CD4-positive, alpha-beta T cell (primary cell): ENCODE measurements at regions not wholly inside any gene's neighbourhood (a gene's known extent, or its start where the extent isn't known, plus 50 kb on each side); places are given as distances from the start of the nearest gene placed in this dataset.

Source experiments
- ATAC-seq: fragments of 200-7000 bp; cut with Tn5 transposase; one replicate; pipeline ENCODE4 v1.10.0; 2022; ENCODE audit warnings: mild to moderate bottlenecking; ENCODE audit not compliant: poor library complexity
- CTCF ChIA-PET: fragments of 350-600 bp; sonication (Branson Sonifier 250); formaldehyde crosslinking; loops from one replicate; lab custom pipeline; 2021; ENCODE audit warnings: antibody characterized with exemption, inconsistent platforms; lab: Charles Lee
- POLR2A ChIA-PET: fragments of 350-600 bp; sonication (Branson Sonifier 250); formaldehyde crosslinking; loops from one replicate; lab custom pipeline; 2021; ENCODE audit warnings: antibody characterized with exemption, inconsistent platforms; lab: Charles Lee
- DNase-seq, 14 experiments: peaks; one replicate each; pipeline ENCODE4 v3.0.0-alpha.2; 2013 to 2020; ENCODE audit warnings: mixed read lengths in 2 of 14
- H3K27ac ChIP-seq, 2 donors: one replicate each; pipeline versions ENCODE4 v1.5.1 to v1.7.0; 2013; ENCODE audit warnings: low read length in 2 of 2, low read depth in 1 of 2, mild to moderate bottlenecking in 1 of 2
- H3K27me3 ChIP-seq, 2 experiments: 1 replicate in 1 of 2; 2 replicates in 1 of 2; pipeline versions ENCODE4 v1.6.1 to v1.7.0; 2013; ENCODE audit warnings: low read length in 2 of 2, control low read depth in 1 of 2, mild to moderate bottlenecking in 1 of 2, moderate library complexity in 1 of 2; ENCODE audit not compliant: insufficient read depth in 2 of 2, control insufficient read depth in 1 of 2
- H3K36me3 ChIP-seq: one replicate; pipeline ENCODE4 v1.6.1; 2013; ENCODE audit warnings: low read length, control low read depth; ENCODE audit not compliant: insufficient read depth
- H3K4me1 ChIP-seq: one replicate; pipeline ENCODE4 v1.6.1; 2013; ENCODE audit warnings: low read length, control low read depth; ENCODE audit not compliant: insufficient read depth
- H3K4me3 ChIP-seq: one replicate; pipeline ENCODE4 v1.5.1; 2013; ENCODE audit warnings: mild to moderate bottlenecking, low read length, moderate library complexity
- H3K9me3 ChIP-seq, 2 experiments: 1 replicate in 1 of 2; 2 replicates in 1 of 2; pipeline versions ENCODE4 v1.6.1 to v1.7.0; 2013; ENCODE audit warnings: low read length in 2 of 2, mild to moderate bottlenecking in 2 of 2, control low read depth in 1 of 2, moderate library complexity in 1 of 2; ENCODE audit not compliant: control insufficient read depth in 1 of 2, insufficient read depth in 1 of 2
- H3K27ac Mint-ChIP-seq: one replicate; pipeline ENCODE4 v1.8.0; 2020; ENCODE audit warnings: mixed read lengths
- H3K27me3 Mint-ChIP-seq: one replicate; pipeline ENCODE4 v1.8.0; 2021; ENCODE audit warnings: mixed read lengths
- H3K36me3 Mint-ChIP-seq: one replicate; pipeline ENCODE4 v1.8.0; 2021; ENCODE audit warnings: low read depth, mixed read lengths
- H3K4me1 Mint-ChIP-seq: one replicate; pipeline ENCODE4 v1.8.0; 2021; ENCODE audit warnings: low read depth, mixed read lengths
- H3K4me3 Mint-ChIP-seq: one replicate; pipeline ENCODE4 v1.8.0; 2020; ENCODE audit warnings: mild to moderate bottlenecking, mixed read lengths
- H3K9me3 Mint-ChIP-seq: one replicate; pipeline ENCODE4 v1.8.0; 2020; ENCODE audit warnings: mixed read lengths
- CTCF ChIP-seq: fragments of 200-600 bp; IDR thresholded peaks from one replicate; pipeline ENCODE4 v1.8.0; 2022; ENCODE audit warnings: antibody characterized with exemption, mild to moderate bottlenecking
- intact Hi-C, 2 experiments: fragments of 100-400 bp; cut with DNase I in 1 of 2; cut with micrococcal nuclease in 1 of 2; formaldehyde crosslinking; loops; one replicate each; pipeline versions ENCODE4 v1.15.1 to v1.9.0; 2023 to 2025; cut with DNase I, micrococcal nuclease

- Mint-ChIP-seq H3K27me3 (no peaks in the 10 kb centered on the region), H3K4me1 (no peaks in the 10 kb centered on the region), H3K36me3 (no peaks in the 10 kb centered on the region), H3K27ac (no peak overlapping the region), H3K9me3 (no peaks in the 10 kb centered on the region), H3K4me3 (no peak overlapping the region)
- Histone ChIP-seq H3K27me3 (no peaks in the 10 kb centered on the region), H3K9me3 (peaks cover 0 to 3% of the 10 kb centered on the region in 2 experiments), H3K4me1 (no peaks in the 10 kb centered on the region), H3K36me3 (no peaks in the 10 kb centered on the region), H3K27ac (no peak overlapping the region), H3K4me3 (no peak overlapping the region)
- ATAC-seq (no peak), DNase-seq (no peak)
- CTCF ChIA-PET, result no interaction called here
- no peak for TF ChIP-seq CTCF
- POLR2A ChIA-PET, result no interaction called here
- intact Hi-C loops, result no loop called here
Observed at GRCh38 chr3:168579010-168579409, 483.3 kb upstream of the GOLIM4 start.

- no peaks in the 10 kb centered on the region for H3K27me3 ChIP-seq
- DNase-seq, result no peak
- ChIA-PET POLR2A (no interaction called here), CTCF (no interaction called here)
- ATAC-seq, result no peak
- no peak overlapping the region for H3K27ac Mint-ChIP-seq
- H3K4me3 ChIP-seq, result no peak overlapping the region
- H3K4me3 Mint-ChIP-seq, result no peak overlapping the region
- no peaks in the 10 kb centered on the region for H3K27me3 Mint-ChIP-seq
- intact Hi-C loops, result no loop called here
- H3K27ac ChIP-seq, result no peak overlapping the region
- H3K9me3 Mint-ChIP-seq, result no peaks in the 10 kb centered on the region
- H3K4me1 Mint-ChIP-seq, result no peaks in the 10 kb centered on the region
- H3K36me3 Mint-ChIP-seq, result no peaks in the 10 kb centered on the region
- no peaks in the 10 kb centered on the region for H3K36me3 ChIP-seq
- TF ChIP-seq CTCF, result no peak
- no peaks in the 10 kb centered on the region for H3K4me1 ChIP-seq
- H3K9me3 ChIP-seq, result peaks cover 0 to 6% of the 10 kb centered on the region in 2 experiments
Observed at GRCh38 chr3:168575750-168576149, 480.0 kb upstream of the GOLIM4 start.

- no peaks in the 10 kb centered on the region for H3K36me3 Mint-ChIP-seq
- no peak for TF ChIP-seq CTCF
Observed at GRCh38 chr3:168574455-168575158, 478.9 kb upstream of the GOLIM4 start.

More at GRCh38 chr3:168574455-168575158, 478.9 kb upstream of the GOLIM4 start:
- Histone ChIP-seq H3K27ac (no peak overlapping the region), H3K27me3 (no peaks in the 10 kb centered on the region), H3K4me3 (no peak overlapping the region), H3K9me3 (peaks cover 0 to 6% of the 10 kb centered on the region in 2 experiments), H3K4me1 (no peaks in the 10 kb centered on the region), H3K36me3 (no peaks in the 10 kb centered on the region)
- intact Hi-C loops, result no loop called here
- ChIA-PET CTCF (interaction anchor here (1.5 kb wide), 1 partner anchor 22 kb away, joined by 3 read pairs; no protein-coding TSS in a partner anchor), POLR2A (no interaction called here)
- Mint-ChIP-seq H3K9me3 (no peaks in the 10 kb centered on the region), H3K4me1 (no peaks in the 10 kb centered on the region), H3K27me3 (no peaks in the 10 kb centered on the region), H3K27ac (no peak overlapping the region), H3K4me3 (no peak overlapping the region)
- no peak for ATAC-seq
- DNase-seq, result no peak
